GM21526 (cell line): ENCODE measurements at regions not wholly inside any gene's neighbourhood (a gene's known extent, or its start where the extent isn't known, plus 50 kb on each side); places are given as distances from the start of the nearest gene placed in this dataset.
"Not testable (repeated sequence)": the region's sequence is repeated elsewhere in the genome, so short reads cannot be mapped to it uniquely, and the experiment has no call there.

ENCODE experiments used
- ATAC-seq: cut with Tn5 transposase; IDR thresholded peaks from one replicate; pipeline ENCODE4 v1.9.1; 2021; ENCODE audit warnings: moderate library complexity; ENCODE audit not compliant: unreplicated experiment, low FRiP score

- no peak for ATAC-seq
Observed at GRCh38 chr6:120852293-120852849, 481.9 kb downstream of the TBC1D32 start.

GRCh38 chr6:120826253-120826652 lies 508.0 kb downstream of the TBC1D32 start:
- ATAC-seq, result no peak

- no peak for ATAC-seq
Observed at GRCh38 chr6:120816794-120817193, 517.5 kb downstream of the TBC1D32 start.

GRCh38 chr6:120805276-120805675 lies 529.0 kb downstream of the TBC1D32 start:
- ATAC-seq, result no peak

- no peak for ATAC-seq
Observed at GRCh38 chr6:120804612-120805011, 529.7 kb downstream of the TBC1D32 start.

GRCh38 chr6:120786682-120787081 lies 547.6 kb downstream of the TBC1D32 start:
- no peak for ATAC-seq

GRCh38 chr6:120786256-120786655 lies 548.0 kb downstream of the TBC1D32 start:
- no peak for ATAC-seq

- no peak for ATAC-seq
Observed at GRCh38 chr6:120785459-120786086, 548.7 kb downstream of the TBC1D32 start.

GRCh38 chr6:120779441-120779840 lies 554.8 kb downstream of the TBC1D32 start:
- ATAC-seq, result no peak

GRCh38 chr6:120775698-120776097 lies 558.6 kb downstream of the TBC1D32 start:
- no peak for ATAC-seq

GRCh38 chr6:120774275-120774674 lies 560.0 kb downstream of the TBC1D32 start:
- ATAC-seq, result no peak

GRCh38 chr6:120771019-120771418 lies 563.3 kb downstream of the TBC1D32 start:
- no peak for ATAC-seq

GRCh38 chr6:120764312-120764711 lies 570.0 kb downstream of the TBC1D32 start:
- no peak for ATAC-seq

GRCh38 chr6:120759570-120759969 lies 574.7 kb downstream of the TBC1D32 start:
- no peak for ATAC-seq

GRCh38 chr6:120748574-120748973 lies 585.7 kb downstream of the TBC1D32 start:
- ATAC-seq, result not testable (repeated sequence)

- no peak for ATAC-seq
Observed at GRCh38 chr6:120736740-120737139, 597.5 kb downstream of the TBC1D32 start.

- ATAC-seq, result no peak
Observed at GRCh38 chr6:120735641-120736040, 598.6 kb downstream of the TBC1D32 start.

- no peak for ATAC-seq
Observed at GRCh38 chr6:120711255-120711654, 623.0 kb downstream of the TBC1D32 start.

GRCh38 chr6:120700001-120700400 lies 634.3 kb downstream of the TBC1D32 start:
- ATAC-seq, result no peak

- ATAC-seq, result no peak
Observed at GRCh38 chr6:120686492-120686891, 647.8 kb downstream of the TBC1D32 start.

GRCh38 chr6:120682145-120682544 lies 652.1 kb downstream of the TBC1D32 start:
- no peak for ATAC-seq

GRCh38 chr6:120681204-120681603 lies 653.1 kb downstream of the TBC1D32 start:
- no peak for ATAC-seq

GRCh38 chr6:120675886-120676285 lies 658.4 kb downstream of the TBC1D32 start:
- no peak for ATAC-seq
